COLO829 (cell line): ENCODE measurements at regions not wholly inside any gene's neighbourhood (a gene's known extent, or its start where the extent isn't known, plus 50 kb on each side); places are given as distances from the start of the nearest gene placed in this dataset.
"Not testable (repeated sequence)": the region's sequence is repeated elsewhere in the genome, so short reads cannot be mapped to it uniquely, and the experiment has no call there.

Experiments
- DNase-seq: peaks from one replicate; pipeline ENCODE4 v3.0.0; 2012; ENCODE audit warnings: low spot score

DNA sequence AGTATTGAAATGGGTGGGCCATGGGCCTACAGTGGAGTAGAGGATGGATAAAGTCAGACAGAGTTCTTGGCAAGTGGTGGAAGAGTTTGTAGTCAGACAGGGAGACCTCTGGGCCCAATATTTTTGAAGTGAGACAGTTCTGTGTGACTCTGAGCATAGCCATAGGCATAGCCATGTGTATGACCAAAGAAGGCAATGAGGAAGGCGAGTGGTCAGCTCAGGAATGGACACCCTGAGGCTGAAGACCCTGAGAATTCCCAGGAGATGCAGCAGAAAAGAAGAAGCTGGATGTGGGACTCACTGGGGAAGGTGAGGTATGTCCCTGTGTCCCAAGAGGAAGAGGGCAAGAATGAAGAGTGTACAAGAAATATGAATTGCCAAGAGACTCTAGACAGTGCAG, 210.6 kb upstream of the IRF2BP2 start:
- no peak for DNase-seq

DNA sequence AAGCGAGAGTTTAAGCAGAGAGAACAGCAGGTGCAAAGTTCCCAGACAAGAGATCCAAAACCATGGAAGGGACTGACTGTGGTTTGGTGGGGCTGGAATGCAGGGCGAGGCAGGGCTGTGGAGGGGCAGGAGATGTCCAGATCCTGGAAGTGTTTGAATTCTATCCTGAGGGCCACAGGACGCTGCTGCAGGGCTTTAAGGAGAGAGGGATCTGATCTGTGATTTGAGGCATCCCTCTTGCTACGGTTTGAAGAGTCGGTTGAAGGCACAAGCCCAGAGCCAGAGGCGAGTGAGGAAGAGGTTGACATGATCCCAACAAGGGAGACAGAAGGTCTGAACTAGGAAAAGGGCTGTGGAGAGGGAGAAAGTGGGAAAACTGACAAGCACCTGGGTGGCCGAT, 209.9 kb upstream of the IRF2BP2 start:
- not testable (repeated sequence) for DNase-seq

DNA sequence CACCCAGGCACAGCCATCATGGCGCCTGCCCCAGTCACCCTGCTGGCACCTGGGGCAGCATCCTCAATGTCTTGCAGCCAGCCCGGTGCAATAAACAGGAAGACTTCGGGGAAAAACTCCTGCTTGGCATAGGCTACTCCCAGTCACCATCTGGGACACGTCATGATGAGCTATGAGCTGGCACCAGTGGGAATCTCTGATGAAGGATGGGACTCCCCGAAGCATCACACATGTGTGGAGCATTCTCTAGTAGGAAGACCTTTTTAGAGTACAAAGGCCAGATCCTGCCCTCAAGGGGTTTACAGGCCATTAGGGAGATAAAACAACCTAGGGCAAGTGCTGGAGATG, 208.0 kb upstream of the IRF2BP2 start:
- DNase-seq = not testable (repeated sequence)

DNA sequence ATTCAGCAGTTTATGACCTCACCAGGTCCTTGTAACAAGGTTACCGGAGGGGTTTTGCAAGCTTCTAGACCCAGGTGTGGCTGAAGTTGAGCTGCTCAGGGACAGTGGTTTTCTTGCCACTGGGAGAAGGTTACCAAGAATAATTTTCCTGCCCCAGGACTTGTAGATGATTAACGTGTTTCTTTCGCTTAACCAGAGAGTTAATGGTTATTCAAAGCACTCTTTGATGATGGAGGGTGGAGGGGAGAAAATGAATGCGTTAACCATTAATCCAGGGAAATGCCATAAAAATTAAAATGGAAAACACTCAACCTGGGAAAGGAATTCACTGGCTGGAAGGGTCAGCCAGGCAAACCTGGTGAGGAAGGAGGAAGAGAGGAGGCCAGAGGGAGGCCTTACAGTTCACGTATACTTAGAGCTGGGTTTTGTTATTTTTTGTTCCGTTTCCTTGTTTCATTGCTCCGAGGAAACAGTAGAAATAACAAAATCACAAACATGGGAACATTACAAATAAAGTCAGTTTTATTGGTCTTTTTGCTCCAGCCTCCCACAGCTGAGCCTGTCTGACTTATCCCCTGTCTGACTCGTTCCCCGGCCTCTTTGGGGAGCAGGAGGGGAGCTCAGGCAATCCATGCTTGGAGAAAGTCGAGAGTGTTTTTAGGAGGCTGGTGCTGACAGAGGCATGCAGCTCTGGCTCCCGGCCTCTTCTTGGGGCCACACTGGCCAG, 207.5 kb upstream of the IRF2BP2 start:
- DNase-seq = not testable (repeated sequence)

DNA sequence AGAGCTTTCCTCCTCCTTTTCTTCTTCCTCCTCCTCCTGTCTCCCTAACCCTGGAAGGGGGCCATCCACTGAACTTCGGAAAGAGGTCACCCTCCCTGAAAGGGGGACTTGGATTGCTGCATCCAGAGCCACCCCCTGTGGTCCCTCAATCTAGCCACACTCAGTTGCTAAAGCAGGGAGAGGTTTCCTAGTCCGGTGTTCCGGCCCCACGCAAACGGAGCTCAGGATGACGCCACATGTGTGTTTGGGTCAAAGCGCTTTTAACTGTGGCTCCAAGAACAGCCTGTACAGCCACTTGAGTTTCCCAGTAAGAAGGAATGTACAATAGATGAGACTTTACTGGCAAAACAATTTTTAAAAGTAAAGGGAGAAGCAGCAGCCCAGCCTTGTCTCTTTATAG, 206.9 kb upstream of the IRF2BP2 start:
- DNase-seq = not testable (repeated sequence)

DNA sequence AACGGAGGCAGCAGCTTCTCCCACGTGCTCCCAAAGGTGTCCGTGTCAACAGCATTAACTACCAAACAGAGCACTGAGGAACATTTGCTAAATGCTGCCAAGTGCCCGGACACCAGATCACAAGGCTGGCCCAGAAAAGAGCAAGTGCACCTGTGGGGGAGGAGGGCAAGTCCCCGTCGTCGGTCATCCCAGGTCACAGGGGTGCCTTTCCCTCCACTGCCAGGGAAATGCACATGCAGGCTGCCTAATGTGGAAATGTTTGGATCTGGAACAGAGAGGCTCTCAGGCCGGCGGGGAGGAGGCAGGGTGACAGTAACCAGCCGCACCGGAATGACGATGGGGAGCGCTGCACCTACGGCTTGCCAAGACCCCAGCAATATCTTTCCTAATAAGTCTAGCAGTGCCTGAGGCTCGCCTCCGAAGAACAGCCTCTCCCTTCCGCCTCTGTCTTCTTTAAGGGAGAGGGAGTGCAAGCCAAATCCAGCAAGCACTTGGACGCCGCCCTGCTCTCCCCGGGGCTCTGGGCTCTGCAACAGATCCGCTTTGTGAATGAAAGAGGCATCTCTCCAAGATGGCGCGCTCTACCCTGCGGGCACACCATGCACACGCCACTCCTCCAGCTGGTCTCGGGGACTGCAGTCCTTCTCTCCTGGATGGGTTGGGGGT, 206.3 kb upstream of the IRF2BP2 start:
- DNase-seq = not testable (repeated sequence)

DNA sequence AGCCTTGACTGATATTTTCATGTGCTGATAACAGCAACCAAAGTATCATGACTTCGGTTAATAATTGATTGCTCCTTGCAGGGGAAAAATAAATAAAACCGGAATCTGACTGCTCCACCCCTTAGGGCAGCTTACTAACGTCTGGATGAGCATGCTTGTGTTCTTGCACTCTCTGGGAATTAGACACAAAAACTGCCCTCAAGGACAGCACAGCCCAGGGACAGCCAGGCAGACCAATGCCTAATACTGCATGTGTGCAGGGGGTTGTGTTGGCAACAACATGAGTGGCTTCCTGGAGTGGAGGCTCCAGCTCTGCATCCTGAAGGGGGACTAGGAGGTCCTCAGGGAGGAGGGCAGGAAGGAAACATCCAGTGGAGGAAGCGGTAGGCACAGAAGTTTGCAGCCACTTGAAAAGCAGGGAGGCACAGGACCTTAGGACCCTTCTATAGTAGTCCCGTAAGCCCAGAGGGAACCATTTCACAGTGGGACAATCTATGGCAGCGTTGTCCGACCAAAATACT, 205.4 kb upstream of the IRF2BP2 start:
- DNase-seq = not testable (repeated sequence)

DNA sequence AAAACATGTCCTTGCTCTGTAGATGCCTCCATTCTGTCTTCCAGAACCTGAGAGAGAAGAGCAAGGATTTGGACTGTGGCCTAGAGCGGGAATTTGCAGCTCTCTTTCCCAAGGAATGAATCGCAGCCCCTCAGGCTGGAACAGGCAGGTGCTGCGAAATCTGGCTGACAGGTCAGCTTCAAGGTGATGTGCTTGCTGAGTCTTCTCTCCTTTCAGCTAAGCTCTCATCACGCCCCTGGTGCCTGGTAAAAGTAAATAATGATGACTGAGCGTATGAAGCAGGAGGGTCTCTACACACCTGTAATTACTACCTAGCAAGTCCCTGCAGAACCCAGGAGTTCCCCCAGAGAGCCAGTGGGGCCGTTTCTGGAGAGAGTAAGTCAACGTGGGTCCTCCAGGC, 204.3 kb upstream of the IRF2BP2 start:
- not testable (repeated sequence) for DNase-seq

DNA sequence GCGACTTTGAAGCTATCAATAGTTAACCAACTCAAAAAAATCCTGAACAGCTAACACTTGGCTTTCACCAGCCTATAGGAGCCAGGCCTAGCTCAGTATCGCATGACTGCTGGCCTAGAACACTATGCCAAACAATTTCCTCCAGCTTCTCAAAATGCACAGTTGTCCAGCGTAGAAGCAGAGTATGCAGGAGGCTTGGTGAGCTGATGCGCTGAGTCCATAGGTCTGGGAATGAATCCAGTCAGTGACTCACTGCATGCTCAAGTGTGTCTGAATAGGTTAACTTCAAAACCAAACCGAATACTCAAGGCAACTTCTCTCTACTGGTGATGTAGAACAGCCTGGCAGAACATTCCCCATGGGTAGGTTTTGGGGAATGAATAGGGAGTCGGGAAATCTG, 201.8 kb upstream of the IRF2BP2 start:
- not testable (repeated sequence) for DNase-seq

DNA sequence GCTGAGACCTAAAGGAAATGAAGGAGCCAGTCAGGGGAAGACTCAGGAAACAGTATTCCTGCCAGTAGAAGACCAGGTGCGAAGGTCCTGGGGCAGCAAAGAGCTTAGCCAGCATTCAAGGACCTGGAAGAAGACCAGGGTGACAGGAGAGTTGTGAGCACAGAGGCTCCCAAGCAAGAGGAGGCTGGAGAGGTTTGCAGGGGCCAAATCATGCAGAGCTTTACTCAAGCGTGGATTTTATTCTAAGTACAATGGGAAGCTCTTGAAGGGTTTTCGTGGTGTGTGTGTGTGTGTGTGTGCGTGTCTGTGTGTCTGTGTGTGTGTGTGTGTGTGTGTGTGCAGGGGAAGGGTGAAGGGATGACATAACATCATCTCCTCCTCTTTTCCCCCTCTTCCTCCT, 200.7 kb upstream of the IRF2BP2 start:
- DNase-seq = not testable (repeated sequence)

DNA sequence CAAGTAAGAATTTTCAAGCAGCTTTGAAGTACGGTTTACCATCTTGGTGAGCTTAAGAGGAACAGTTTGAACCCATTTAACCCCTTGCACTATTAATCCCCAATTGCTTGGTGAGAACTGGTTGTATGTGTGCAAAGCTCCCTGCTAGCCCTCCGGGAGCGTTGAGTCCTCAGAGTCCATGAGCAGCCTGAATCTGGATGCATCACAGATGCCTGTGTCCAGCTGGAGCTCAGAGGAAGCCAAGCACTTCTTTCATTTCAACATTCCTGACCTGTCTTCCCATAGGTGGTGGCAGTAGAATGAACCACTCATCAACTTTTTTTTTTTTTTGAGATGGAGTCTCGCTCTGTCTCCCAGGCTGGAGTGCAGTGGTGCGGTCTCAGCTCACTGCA, 199.9 kb upstream of the IRF2BP2 start:
- DNase-seq = not testable (repeated sequence)

DNA sequence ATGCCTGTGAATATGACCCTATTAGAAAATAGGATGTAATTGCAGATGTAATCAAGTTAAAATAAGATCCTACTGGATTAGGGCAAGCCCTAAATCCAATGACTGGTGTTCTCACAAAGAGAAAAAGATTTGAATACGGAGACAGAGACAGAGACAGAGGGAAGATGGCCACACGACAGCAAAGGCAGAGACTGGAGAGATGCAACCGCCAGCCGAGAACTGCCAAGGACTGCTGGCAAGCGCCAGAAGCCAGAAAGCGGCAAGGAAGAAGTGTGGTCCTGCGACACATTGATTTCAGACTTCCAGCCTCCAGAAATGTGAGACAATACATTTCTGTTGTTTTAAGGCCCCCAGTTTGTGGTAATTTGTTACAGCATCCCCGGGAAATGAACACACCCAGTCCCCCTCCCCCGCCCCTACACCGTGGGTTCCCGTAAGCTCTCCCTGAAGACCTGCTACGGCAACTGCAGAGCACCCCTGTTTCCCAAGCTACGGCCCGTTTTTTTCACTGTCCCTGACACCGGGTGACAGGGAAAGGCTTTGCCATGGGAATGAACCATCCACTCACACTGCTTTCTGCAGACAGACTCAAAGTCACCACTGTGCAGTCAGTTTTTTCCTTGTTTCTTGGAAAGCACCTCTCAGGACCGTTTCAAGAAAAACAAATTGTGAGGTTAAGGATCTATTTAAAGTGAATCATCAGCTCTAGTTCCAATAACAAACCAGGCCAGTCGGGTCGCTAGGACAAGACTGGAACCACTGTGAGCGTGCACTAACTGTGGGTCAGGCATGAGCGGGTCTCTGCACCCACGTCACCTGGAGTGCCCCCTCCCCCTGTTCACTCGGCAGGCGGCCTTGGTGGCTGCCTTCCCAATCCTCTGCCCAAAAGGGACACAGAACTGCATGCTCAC, 199.2 kb upstream of the IRF2BP2 start:
- not testable (repeated sequence) for DNase-seq

DNA sequence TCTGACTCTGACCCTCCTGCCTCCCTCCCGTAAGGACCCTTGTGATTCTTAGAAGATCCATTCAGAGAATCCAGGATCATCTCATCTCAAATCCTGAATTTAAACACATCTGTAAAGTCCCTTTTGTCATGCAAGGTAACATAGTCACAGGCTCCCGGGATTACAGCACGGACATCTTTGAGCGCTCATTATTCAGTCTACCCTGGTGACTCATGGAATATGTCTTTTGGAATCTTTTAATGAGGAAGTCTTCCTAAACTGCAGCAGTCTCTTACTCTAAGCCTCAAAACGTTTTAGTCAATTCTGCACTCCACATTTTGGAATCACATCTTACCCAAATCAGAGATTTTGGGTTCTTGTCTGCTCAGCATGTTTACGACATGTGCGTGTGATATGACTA, 198.5 kb upstream of the IRF2BP2 start:
- not testable (repeated sequence) for DNase-seq

DNA sequence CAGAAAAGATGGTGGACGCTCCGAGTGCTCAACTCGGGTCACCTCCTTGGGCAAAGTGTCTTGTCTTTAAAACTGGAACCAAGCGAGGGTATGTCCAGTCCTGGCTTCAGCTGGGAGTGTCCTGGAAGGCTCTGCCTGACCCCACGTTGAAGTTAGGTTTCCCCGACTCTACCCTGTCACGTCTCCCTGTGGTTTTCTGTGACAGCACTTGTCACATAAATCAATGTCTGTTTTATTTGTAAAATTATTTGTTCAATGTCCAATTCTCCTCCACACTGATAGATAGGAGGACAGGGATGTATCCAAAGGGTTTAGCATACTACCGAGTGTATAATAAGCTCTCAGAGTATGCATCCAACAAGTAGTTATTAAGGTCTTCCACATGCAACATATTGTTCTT, 197.7 kb upstream of the IRF2BP2 start:
- not testable (repeated sequence) for DNase-seq

DNA sequence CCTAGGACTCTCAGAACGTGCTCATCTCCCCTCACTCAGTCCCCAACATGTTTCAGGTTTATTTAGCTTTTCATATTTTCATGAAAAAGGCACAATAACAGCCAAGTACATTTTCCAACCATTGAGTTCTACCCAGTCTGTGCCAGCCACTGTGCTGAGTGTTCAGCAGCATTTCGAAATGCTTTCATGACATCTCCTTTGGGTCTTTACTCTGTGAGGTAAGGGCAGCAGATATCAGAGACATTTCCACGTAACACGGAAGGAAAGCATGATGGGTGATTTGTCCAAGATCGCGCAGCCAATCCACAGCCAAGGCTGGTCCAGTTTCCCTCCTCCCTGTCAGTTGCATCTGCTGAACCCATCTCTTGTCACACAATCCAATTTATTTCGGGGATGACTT, 192.6 kb upstream of the IRF2BP2 start:
- DNase-seq = not testable (repeated sequence)

DNA sequence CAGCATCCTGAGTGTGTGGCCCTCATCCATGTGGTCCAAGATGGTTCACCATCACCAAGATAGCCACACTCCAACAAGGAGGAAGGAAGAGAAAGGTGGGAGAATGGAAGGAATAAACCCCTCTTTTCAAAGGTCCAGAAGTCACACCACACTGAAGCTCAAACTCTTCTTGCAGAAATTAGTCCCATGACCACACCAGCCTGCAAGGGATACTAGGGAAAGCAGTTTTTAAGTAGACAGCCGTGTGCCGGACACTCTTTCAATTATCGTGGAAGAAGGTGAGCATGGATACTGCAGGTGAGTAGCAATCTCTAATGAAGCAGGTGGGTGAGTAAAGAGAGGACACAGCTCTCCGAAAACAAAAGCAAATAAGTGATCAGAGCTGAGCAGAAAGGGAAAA, 191.7 kb upstream of the IRF2BP2 start:
- not testable (repeated sequence) for DNase-seq

DNA sequence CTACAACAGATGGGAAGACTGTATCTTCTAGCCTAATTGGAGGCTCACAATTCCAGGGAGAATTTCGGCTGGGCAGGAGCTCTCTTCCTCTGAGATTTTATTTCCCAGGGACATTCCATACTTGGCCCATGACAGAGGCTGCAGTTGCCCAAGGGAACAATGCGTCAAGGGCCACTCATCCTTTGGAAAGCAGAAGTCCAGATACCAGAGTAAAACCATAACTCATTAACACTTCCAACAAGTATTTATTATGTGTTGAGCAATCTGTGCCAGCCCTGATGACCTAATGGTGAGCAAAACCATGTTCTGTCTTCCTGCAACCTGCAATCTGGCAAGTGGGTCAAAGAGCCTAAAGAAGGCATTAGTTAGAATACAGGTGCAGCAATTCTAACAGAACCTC, 191.2 kb upstream of the IRF2BP2 start:
- not testable (repeated sequence) for DNase-seq

DNA sequence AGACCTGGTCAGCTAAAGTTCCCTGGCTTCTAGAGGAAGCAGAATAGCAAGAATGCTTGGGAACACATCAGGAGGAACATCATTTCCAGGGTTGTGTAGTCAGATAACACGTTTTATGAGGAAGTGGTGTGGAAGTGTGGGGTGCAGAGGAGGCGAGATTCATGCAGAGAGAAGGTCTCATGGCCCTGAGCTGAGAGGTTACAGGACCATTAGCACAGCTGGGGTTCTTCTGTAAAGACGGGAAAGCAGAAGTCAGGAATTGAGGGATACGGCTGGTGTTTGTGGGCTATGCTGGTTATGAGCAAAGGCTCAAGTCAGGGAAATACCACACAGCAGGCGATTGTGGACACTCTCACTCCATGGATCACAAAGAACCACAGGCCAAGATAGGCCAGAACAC, 190.6 kb upstream of the IRF2BP2 start:
- DNase-seq = not testable (repeated sequence)

DNA sequence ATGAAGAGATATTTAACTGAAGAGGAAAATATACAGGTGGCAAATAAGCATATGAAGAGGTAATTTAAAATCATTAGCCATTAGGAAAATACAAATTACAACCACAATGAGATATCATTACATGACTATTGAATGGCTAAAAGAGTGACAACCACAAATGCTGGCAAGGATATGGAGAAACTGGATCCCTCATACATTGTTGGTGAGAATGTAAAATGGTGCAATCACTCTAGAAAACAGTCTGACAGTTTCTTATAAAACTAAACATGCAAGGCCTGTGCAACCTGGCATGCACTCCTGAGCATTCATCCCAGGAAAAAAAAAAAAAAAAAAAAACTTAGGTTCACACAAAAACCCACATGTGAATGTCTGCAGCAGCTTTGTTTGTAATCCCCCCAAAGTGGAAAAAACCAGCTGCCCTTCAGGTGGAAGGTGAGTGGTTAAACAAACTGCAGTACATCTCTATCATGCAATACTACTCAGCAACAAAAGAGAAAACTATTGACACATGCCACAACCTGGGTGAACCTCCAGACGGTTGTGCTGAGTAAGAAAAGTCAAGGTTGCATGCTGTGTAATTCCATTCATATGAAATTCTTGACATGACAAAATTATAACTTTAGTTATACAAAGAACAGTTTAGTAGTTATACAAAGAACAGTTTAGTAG, 189.2 kb upstream of the IRF2BP2 start:
- DNase-seq = not testable (repeated sequence)

DNA sequence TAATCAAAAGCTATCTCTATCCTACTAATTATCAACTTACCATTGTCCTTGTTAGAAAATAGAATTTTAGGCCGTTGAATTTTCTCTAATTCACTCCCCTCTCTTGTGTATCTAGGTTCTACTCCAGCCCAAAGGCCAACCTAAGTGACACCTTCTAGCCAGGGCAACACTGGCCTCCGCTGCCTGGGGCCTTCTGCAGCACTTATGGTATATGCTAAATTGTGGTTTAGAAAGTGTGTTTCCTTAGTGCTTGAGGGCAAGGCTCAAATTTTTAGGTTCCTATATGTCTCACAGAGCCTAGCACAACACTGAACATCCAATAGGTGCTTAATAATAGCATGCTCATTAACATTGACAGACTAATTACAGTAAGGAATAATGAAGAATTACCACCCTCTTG, 187.2 kb upstream of the IRF2BP2 start:
- not testable (repeated sequence) for DNase-seq

DNA sequence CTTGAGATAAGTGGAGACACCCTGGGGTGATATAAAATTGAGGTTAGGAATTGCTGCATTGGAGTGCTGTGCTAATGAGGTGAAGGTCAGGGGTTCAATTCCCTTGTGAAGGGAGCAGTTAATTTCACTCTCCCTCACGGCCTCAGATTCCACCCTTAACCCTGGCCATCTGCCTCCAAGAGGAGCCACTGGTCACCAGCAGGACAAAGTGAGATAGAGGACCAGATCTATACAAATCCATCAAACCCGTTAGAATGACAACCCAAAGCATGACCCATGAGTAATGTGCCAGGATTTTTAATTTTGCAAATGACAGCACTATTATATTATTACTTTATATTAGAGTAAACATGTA, 186.4 kb upstream of the IRF2BP2 start:
- not testable (repeated sequence) for DNase-seq
